ENCODE measurements at regions not wholly inside any gene's neighbourhood (a gene's known extent, or its start where the extent isn't known, plus 50 kb on each side); places are given as distances from the start of the nearest gene placed in this dataset.

DNA sequence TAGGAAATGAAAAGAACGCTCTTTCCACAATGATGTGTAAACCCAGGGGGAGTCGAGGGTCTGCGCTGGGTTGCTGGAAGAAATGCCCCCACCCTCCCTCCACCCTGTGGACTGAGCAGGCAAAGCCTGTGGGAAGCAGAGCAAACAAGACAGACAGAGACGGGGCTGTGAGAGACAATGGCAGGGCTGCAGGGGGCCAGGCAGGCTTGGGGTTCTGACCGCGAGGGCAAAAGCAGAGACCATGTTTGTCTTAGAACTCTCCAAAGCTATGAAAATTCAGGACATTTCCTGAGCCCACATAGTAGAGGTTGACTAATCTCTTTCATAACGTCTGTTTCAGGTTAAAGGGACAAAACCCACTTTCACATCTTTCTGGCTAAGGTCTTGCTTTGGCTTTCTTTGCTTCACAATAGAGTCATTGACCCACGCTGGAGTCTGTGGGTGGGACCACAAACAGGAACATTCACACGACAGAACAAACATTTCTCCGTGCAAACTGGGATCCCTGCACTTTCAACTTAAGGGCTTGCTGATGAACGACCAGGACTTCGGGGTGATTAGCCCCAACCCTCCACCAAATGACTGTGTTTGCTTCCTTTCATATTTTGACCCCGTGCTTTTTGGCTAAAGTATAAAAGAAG, 156.0 kb upstream of the TPM1 start:
- no peak for TF ChIP-seq POLR2A (IDR thresholded peaks at IDR 0.05)
- TF ChIP-seq, protein P1, sequence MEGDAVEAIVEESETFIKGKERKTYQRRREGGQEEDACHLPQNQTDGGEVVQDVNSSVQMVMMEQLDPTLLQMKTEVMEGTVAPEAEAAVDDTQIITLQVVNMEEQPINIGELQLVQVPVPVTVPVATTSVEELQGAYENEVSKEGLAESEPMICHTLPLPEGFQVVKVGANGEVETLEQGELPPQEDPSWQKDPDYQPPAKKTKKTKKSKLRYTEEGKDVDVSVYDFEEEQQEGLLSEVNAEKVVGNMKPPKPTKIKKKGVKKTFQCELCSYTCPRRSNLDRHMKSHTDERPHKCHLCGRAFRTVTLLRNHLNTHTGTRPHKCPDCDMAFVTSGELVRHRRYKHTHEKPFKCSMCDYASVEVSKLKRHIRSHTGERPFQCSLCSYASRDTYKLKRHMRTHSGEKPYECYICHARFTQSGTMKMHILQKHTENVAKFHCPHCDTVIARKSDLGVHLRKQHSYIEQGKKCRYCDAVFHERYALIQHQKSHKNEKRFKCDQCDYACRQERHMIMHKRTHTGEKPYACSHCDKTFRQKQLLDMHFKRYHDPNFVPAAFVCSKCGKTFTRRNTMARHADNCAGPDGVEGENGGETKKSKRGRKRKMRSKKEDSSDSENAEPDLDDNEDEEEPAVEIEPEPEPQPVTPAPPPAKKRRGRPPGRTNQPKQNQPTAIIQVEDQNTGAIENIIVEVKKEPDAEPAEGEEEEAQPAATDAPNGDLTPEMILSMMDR (IDR thresholded peaks at IDR 0.05), result no peak

Measured in heart left ventricle (tissue), 13 donors.